ENCODE measurements at regions not wholly inside any gene's neighbourhood (a gene's known extent, or its start where the extent isn't known, plus 50 kb on each side); places are given as distances from the start of the nearest gene placed in this dataset.

- TF ChIP-seq, protein P1, sequence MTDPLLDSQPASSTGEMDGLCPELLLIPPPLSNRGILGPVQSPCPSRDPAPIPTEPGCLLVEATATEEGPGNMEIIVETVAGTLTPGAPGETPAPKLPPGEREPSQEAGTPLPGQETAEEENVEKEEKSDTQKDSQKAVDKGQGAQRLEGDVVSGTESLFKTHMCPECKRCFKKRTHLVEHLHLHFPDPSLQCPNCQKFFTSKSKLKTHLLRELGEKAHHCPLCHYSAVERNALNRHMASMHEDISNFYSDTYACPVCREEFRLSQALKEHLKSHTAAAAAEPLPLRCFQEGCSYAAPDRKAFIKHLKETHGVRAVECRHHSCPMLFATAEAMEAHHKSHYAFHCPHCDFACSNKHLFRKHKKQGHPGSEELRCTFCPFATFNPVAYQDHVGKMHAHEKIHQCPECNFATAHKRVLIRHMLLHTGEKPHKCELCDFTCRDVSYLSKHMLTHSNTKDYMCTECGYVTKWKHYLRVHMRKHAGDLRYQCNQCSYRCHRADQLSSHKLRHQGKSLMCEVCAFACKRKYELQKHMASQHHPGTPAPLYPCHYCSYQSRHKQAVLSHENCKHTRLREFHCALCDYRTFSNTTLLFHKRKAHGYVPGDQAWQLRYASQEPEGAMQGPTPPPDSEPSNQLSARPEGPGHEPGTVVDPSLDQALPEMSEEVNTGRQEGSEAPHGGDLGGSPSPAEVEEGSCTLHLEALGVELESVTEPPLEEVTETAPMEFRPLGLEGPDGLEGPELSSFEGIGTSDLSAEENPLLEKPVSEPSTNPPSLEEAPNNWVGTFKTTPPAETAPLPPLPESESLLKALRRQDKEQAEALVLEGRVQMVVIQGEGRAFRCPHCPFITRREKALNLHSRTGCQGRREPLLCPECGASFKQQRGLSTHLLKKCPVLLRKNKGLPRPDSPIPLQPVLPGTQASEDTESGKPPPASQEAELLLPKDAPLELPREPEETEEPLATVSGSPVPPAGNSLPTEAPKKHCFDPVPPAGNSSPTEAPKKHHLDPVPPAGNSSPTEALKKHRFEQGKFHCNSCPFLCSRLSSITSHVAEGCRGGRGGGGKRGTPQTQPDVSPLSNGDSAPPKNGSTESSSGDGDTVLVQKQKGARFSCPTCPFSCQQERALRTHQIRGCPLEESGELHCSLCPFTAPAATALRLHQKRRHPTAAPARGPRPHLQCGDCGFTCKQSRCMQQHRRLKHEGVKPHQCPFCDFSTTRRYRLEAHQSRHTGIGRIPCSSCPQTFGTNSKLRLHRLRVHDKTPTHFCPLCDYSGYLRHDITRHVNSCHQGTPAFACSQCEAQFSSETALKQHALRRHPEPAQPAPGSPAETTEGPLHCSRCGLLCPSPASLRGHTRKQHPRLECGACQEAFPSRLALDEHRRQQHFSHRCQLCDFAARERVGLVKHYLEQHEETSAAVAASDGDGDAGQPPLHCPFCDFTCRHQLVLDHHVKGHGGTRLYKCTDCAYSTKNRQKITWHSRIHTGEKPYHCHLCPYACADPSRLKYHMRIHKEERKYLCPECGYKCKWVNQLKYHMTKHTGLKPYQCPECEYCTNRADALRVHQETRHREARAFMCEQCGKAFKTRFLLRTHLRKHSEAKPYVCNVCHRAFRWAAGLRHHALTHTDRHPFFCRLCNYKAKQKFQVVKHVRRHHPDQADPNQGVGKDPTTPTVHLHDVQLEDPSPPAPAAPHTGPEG (CRISPR knock-in tag; IDR thresholded peaks at IDR 0.05), result 0 out of 2 replicates have a peak, but pooled peaks have one; percentile 39
- TF ChIP-seq, protein P2, sequence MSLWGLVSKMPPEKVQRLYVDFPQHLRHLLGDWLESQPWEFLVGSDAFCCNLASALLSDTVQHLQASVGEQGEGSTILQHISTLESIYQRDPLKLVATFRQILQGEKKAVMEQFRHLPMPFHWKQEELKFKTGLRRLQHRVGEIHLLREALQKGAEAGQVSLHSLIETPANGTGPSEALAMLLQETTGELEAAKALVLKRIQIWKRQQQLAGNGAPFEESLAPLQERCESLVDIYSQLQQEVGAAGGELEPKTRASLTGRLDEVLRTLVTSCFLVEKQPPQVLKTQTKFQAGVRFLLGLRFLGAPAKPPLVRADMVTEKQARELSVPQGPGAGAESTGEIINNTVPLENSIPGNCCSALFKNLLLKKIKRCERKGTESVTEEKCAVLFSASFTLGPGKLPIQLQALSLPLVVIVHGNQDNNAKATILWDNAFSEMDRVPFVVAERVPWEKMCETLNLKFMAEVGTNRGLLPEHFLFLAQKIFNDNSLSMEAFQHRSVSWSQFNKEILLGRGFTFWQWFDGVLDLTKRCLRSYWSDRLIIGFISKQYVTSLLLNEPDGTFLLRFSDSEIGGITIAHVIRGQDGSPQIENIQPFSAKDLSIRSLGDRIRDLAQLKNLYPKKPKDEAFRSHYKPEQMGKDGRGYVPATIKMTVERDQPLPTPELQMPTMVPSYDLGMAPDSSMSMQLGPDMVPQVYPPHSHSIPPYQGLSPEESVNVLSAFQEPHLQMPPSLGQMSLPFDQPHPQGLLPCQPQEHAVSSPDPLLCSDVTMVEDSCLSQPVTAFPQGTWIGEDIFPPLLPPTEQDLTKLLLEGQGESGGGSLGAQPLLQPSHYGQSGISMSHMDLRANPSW (CRISPR knock-in tag; IDR thresholded peaks at IDR 0.05; ENCODE audit: borderline replicate concordance), result 0 out of 2 replicates have a peak, but pooled peaks have one; percentile 51
- TF ChIP-seq ZSCAN9 (CRISPR knock-in tag; IDR thresholded peaks at IDR 0.05; ENCODE audit: borderline replicate concordance) (no peak), CEBPB (IDR thresholded peaks at IDR 0.05; ENCODE audit: borderline replicate concordance, low read depth, low read length) (peak; percentile 76; the same call in 1 of the 2 replicates), ZNF205 (CRISPR knock-in tag; IDR thresholded peaks at IDR 0.05) (0 out of 2 replicates have a peak, but pooled peaks have one; percentile 19), THAP7 (CRISPR knock-in tag; IDR thresholded peaks at IDR 0.05) (0 out of 2 replicates have a peak, but pooled peaks have one; percentile 44), ZNF101 (CRISPR knock-in tag; IDR thresholded peaks at IDR 0.05; ENCODE audit: borderline replicate concordance, low read depth) (no peak), ZBED4 (CRISPR knock-in tag; IDR thresholded peaks at IDR 0.05; ENCODE audit: borderline replicate concordance) (no peak), ZNF652 (CRISPR knock-in tag; IDR thresholded peaks at IDR 0.05; ENCODE audit: borderline replicate concordance, low read depth) (no peak)
- TF ChIP-seq, protein P3, sequence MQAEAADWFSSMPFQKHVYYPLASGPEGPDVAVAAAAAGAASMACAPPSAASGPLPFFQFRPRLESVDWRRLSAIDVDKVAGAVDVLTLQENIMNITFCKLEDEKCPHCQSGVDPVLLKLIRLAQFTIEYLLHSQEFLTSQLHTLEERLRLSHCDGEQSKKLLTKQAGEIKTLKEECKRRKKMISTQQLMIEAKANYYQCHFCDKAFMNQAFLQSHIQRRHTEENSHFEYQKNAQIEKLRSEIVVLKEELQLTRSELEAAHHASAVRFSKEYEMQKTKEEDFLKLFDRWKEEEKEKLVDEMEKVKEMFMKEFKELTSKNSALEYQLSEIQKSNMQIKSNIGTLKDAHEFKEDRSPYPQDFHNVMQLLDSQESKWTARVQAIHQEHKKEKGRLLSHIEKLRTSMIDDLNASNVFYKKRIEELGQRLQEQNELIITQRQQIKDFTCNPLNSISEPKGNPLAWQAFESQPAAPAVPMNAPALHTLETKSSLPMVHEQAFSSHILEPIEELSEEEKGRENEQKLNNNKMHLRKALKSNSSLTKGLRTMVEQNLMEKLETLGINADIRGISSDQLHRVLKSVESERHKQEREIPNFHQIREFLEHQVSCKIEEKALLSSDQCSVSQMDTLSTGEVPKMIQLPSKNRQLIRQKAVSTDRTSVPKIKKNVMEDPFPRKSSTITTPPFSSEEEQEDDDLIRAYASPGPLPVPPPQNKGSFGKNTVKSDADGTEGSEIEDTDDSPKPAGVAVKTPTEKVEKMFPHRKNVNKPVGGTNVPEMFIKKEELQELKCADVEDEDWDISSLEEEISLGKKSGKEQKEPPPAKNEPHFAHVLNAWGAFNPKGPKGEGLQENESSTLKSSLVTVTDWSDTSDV (CRISPR knock-in tag; IDR thresholded peaks at IDR 0.05), result peak; percentile 50; the same call in 1 of the 2 replicates
Observed at GRCh38 chr5:154647114-154647760, 107.9 kb upstream of the LARP1 start (continued).
